Immature natural killer cell (primary cell): ENCODE measurements at regions not wholly inside any gene's neighbourhood (a gene's known extent, or its start where the extent isn't known, plus 50 kb on each side); places are given as distances from the start of the nearest gene placed in this dataset.

ENCODE experiments used
- DNase-seq, 3 donors: peaks; one replicate each; pipeline ENCODE4 v3.0.0; 2022; ENCODE audit warnings: mixed read lengths in 1 of 3
- H3K27ac Mint-ChIP-seq, 6 donors: one replicate each; pipeline ENCODE4 v1.8.0; 2020; ENCODE audit warnings: mixed read lengths in 6 of 6, mild to moderate bottlenecking in 5 of 6, inconsistent platforms in 4 of 6, moderate library complexity in 3 of 6
- H3K27me3 Mint-ChIP-seq, 3 donors: one replicate each; pipeline ENCODE4 v1.8.0; 2020 to 2021; ENCODE audit warnings: low read depth in 3 of 3, mild to moderate bottlenecking in 3 of 3, mixed read lengths in 3 of 3, moderate library complexity in 3 of 3, inconsistent platforms in 1 of 3
- H3K36me3 Mint-ChIP-seq, 3 donors: one replicate each; pipeline ENCODE4 v1.8.0; 2020; ENCODE audit warnings: mixed read lengths in 3 of 3, inconsistent platforms in 2 of 3, mild to moderate bottlenecking in 2 of 3
- H3K4me1 Mint-ChIP-seq, 2 donors: one replicate each; pipeline ENCODE4 v1.8.0; 2020; ENCODE audit warnings: inconsistent platforms in 2 of 2, mild to moderate bottlenecking in 2 of 2, mixed read lengths in 2 of 2, moderate library complexity in 1 of 2
- H3K4me3 Mint-ChIP-seq, 5 donors: one replicate each; pipeline ENCODE4 v1.8.0; 2020; ENCODE audit warnings: mild to moderate bottlenecking in 5 of 5, mixed read lengths in 5 of 5, inconsistent platforms in 3 of 5, moderate library complexity in 3 of 5
- H3K9me3 Mint-ChIP-seq, 6 donors: one replicate each; pipeline ENCODE4 v1.8.0; 2020; ENCODE audit warnings: mild to moderate bottlenecking in 6 of 6, mixed read lengths in 6 of 6, inconsistent platforms in 4 of 6, moderate library complexity in 3 of 6

DNA sequence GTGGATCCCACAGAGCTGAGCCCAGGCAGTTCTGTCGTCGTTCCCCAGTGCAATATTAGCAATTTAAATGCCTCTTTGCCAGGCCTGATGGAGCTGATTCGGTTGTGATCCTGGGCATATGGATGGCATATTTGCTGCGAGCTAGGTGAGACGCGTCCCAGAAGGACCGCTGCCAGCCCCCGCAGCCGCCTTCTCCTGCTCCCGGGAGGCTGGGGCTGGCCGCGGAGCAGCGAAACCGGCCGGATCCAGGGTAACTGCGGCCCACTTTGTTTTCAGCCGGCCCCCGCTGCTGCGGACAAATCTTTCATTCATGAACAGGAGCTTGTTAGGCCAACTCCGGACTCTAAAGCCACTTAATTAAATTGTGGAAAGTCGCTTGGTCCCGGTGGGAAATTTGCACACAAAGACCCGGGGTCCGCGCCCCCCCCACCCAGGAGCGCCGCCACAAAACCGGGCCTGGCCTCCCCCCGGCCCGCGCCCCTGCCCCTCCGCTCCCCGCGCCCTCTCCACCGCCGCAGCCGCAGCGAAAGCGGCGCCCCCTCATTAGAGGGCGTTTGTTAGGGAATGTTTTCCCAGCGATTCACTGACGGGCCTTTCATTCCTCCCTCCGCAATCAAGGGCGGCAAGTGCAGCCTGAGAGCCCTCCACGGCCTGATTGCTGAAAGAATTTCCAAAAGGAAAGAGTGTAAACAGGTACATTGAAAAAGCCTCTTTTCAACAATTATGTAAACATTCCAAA lies 383.3 kb downstream of the RRAGC start:
- Mint-ChIP-seq H3K27me3 (peaks cover 6 to 20% (median 8%) of the 10 kb centered on the region in 3 donors), H3K4me3 (no peak overlapping the region), H3K27ac (no peak overlapping the region), H3K36me3 (no peaks in the 10 kb centered on the region), H3K4me1 (no peaks in the 10 kb centered on the region), H3K9me3 (peaks cover 0 to 6% (median 0%) of the 10 kb centered on the region in 6 donors)
- no peak for DNase-seq

DNA sequence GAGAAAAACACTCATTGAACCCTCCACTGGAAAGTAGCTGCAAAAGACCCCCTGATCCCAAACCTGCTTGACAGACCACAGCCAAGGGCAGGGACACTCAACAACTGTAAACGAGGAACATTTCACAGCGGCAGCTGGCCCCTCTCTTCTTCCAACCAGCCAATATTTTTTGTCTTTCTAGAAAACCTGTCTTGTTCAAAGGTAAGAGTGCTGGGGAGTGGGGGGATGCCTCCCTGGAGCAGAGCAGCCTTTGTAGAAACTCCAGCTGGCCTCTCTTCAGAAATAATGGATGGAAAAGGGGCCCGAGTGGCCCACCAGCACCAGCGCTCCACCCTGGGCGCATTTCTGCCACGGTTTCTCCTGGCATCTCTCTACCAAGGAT lies 384.0 kb downstream of the RRAGC start:
- Mint-ChIP-seq H3K27ac (no peak overlapping the region), H3K4me1 (no peaks in the 10 kb centered on the region), H3K27me3 (peaks cover 6 to 22% (median 7%) of the 10 kb centered on the region in 3 donors), H3K36me3 (no peaks in the 10 kb centered on the region), H3K9me3 (peaks cover 0 to 6% (median 0%) of the 10 kb centered on the region in 6 donors), H3K4me3 (no peak overlapping the region)
- no peak for DNase-seq

DNA sequence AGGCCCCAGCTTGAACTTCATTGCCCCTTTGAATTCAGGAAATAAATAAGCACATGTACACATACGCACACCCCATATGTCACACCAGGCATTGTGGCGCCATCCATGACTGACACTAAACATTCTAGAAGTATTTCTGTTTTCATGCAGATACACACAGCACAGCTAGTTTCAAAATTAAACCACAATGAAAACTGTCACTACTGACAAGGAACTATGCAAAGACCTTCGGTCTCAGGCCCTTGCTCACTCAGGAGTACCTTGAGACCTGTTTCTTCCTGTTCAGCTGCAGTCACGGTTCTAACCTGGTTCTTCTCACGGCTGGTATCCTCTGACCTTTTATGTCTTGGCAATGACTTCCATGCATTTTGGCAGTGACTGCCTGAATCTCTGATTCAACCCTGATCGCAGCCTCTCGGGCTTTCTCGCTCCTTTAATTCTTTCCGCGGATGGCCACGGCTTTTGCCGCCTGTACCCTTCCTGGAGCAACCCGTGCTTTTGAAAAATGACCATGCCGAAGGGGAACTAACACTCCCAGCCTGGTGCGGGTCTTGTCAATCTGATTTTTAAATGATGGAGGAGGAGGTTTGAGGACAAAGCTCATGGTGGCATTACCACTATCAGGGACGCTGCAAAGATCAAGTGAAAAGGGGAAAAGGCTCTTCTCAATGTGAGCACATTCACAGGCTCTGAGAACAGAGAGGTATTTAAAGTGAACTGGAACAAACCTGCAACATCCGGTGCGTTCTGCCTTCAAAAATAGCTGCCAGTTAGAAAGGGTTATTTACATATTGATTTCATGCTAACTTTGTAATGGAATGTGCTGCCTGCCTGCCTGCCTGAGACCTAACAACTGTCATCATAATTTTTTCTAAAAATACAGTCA lies 384.6 kb downstream of the RRAGC start:
- Mint-ChIP-seq H3K4me1 (no peaks in the 10 kb centered on the region), H3K27ac (no peak overlapping the region), H3K4me3 (no peak overlapping the region), H3K9me3 (peaks cover 0 to 6% (median 0%) of the 10 kb centered on the region in 6 donors), H3K27me3 (peaks cover 6 to 22% (median 6%) of the 10 kb centered on the region in 3 donors), H3K36me3 (no peaks in the 10 kb centered on the region)
- no peak for DNase-seq

DNA sequence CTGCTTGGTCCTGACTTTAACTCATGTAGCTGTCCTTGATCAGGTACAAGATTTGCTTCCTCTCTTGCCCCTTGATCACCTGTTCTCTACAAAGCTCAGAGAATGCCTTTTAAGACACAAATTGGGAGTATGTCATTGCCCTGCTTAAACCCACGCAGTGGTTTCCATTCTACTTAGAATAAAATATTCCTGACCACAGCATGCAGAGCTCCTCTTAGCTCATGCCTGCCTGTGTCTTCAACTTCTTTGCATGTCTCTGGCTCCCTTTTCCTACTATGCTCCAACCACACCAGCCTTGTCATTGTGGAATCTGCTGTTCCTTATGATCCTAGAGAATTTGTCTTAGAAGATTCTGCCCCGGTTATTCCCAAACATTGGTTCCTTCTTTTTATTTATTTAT lies 393.1 kb downstream of the RRAGC start:
- H3K27ac Mint-ChIP-seq, result no peak overlapping the region
- H3K4me3 Mint-ChIP-seq, result no peak overlapping the region
- peaks cover 0 to 1% (median 0%) of the 10 kb centered on the region in 6 donors for H3K9me3 Mint-ChIP-seq
- DNase-seq, result no peak
- no peaks in the 10 kb centered on the region for H3K4me1 Mint-ChIP-seq
- H3K36me3 Mint-ChIP-seq, result no peaks in the 10 kb centered on the region
- peaks cover 4 to 11% (median 8%) of the 10 kb centered on the region in 3 donors for H3K27me3 Mint-ChIP-seq

DNA sequence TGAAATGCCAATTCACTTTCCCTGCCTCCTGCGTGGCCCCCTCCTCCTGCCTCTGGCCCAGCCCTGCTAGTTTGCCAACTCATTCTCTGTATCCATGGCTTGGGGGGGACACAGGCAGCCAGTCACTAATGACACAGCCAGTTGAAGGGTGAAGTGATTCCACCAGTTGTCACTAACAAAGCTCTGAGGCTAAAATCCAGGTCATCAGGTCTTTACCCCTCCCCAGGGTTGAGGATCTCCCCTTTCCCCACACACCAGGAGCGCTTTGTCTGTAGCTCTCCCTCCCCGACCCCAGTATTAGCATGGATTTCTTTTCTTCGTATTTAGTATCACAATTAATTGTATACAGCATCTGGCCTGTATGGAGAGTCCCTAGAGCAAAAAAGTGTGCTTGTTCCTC lies 394.1 kb downstream of the RRAGC start:
- no peak for DNase-seq
- H3K4me1 Mint-ChIP-seq, result no peaks in the 10 kb centered on the region
- H3K4me3 Mint-ChIP-seq, result no peak overlapping the region
- peaks cover 4 to 11% (median 5%) of the 10 kb centered on the region in 3 donors for H3K27me3 Mint-ChIP-seq
- no peaks in the 10 kb centered on the region for H3K9me3 Mint-ChIP-seq
- H3K27ac Mint-ChIP-seq, result no peak overlapping the region
- no peaks in the 10 kb centered on the region for H3K36me3 Mint-ChIP-seq

DNA sequence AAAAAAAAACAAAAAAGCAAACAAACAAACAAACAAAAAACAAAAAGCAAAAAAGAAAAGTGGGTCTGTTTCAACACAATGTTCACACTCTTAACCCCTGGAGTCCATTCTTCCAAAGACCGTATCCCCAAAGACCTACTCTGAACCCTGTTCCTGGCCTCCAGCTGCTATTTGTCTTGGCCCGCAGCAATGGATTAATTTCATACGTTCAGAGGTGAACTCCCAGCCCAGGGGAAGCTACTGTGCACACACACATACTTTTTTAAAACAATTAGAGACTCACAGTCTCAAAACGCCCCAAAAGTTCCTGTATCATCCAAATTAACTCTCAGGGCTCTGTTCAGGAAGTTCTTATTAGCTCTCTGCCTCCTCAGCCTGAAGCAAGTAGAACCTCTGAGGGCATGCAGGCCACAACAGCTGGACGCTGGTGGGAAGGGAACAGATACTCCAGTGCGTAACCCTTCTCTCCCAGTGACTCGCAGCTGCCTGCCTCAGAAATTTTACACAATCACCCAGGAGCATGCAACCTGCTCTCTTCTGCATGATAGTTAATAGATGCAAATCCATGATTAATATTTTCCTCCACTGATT lies 395.4 kb downstream of the RRAGC start:
- Mint-ChIP-seq H3K36me3 (no peaks in the 10 kb centered on the region), H3K27ac (no peak overlapping the region)
- no peak for DNase-seq

DNA sequence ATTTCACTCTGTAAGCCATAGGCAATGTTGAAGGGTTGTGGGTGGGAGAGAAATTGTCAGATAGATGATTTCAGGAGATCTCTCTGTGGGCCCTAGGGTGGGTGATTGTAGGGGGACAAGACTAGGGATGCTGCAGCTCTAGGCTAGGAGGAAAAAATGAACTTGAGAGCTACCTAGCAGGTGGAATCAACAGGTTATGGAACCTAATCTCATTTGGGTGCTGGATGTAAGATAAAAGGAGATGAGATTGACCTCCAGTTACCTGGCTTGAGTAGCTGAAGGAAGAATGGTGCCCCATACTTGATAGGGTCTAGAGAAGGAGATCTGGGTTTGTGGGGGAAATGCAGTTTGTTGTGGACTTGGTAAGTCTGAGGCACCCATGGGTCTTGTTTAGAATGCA lies 396.5 kb downstream of the RRAGC start:
- no peak for DNase-seq
- Mint-ChIP-seq H3K4me3 (no peak overlapping the region), H3K9me3 (no peaks in the 10 kb centered on the region), H3K27ac (no peak overlapping the region), H3K4me1 (no peaks in the 10 kb centered on the region), H3K27me3 (peaks cover 0 to 8% (median 4%) of the 10 kb centered on the region in 3 donors), H3K36me3 (no peaks in the 10 kb centered on the region)

More for the DNA sequence above, 395.4 kb downstream of the RRAGC start:
- Mint-ChIP-seq H3K4me1 (no peaks in the 10 kb centered on the region), H3K9me3 (no peaks in the 10 kb centered on the region), H3K4me3 (no peak overlapping the region), H3K27me3 (peaks cover 4 to 11% (median 5%) of the 10 kb centered on the region in 3 donors)

DNA sequence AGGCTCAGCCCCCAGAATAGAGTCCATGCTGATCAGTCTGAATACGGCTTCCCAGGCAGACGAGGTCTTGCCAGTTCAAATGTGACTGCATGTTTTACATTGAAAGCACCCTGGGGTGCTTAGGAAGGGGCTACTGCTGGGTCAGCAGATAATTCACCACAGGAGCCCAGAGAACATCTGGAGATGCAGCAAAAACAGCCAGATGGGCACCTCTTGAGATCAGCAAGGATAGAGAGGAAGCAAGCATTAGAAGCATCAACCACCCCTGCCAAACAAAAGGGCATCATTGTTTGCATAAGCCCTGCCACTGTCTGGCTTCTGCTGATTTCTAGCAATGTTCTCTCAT lies 403.1 kb downstream of the RRAGC start:
- H3K27me3 Mint-ChIP-seq, result peaks cover 5 to 9% (median 7%) of the 10 kb centered on the region in 3 donors
- DNase-seq, result no peak
- no peak overlapping the region for H3K27ac Mint-ChIP-seq
- no peaks in the 10 kb centered on the region for H3K36me3 Mint-ChIP-seq
- H3K4me3 Mint-ChIP-seq, result no peak overlapping the region
- no peaks in the 10 kb centered on the region for H3K4me1 Mint-ChIP-seq
- peaks cover 0 to 2% (median 0%) of the 10 kb centered on the region in 6 donors for H3K9me3 Mint-ChIP-seq

DNA sequence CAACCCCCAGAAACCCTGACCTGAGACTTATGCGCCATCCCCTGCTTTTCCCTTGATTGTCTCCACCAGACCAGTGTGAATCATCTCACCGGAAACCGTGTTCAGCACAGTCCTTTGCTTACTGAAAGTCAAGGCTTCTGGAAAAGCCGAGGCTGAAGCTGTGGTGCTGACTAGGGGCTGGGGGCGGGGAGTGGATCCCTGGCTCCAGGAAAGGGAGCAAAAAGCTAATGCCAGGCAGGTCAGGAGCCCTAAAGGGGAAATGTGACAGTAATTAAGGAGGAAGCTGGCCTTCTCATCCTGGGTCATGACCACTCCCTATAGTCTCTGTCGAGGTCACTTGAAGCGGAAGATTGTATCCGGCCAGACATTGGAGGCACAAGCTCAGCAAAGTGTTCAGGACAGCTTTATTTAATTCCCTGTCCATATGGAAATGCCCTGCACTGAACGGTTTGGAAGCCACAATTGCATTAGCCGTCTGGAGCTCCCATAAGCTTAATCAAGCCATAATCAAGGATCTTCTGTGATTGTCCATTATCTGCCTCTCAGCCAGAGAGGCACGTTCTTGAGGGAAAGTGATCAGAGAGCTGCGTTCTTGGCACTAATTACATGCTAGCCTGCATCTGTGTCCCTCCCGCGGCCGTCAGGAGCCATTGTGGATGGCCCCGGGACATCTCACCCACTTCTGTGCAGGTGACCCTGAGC lies 403.6 kb downstream of the RRAGC start:
- no peaks in the 10 kb centered on the region for H3K36me3 Mint-ChIP-seq
- no peak overlapping the region for H3K27ac Mint-ChIP-seq
- DNase-seq, result no peak
- peaks cover 0 to 2% (median 0%) of the 10 kb centered on the region in 6 donors for H3K9me3 Mint-ChIP-seq
- H3K4me3 Mint-ChIP-seq, result no peak overlapping the region
- peaks cover 5 to 11% (median 7%) of the 10 kb centered on the region in 3 donors for H3K27me3 Mint-ChIP-seq
- no peaks in the 10 kb centered on the region for H3K4me1 Mint-ChIP-seq

DNA sequence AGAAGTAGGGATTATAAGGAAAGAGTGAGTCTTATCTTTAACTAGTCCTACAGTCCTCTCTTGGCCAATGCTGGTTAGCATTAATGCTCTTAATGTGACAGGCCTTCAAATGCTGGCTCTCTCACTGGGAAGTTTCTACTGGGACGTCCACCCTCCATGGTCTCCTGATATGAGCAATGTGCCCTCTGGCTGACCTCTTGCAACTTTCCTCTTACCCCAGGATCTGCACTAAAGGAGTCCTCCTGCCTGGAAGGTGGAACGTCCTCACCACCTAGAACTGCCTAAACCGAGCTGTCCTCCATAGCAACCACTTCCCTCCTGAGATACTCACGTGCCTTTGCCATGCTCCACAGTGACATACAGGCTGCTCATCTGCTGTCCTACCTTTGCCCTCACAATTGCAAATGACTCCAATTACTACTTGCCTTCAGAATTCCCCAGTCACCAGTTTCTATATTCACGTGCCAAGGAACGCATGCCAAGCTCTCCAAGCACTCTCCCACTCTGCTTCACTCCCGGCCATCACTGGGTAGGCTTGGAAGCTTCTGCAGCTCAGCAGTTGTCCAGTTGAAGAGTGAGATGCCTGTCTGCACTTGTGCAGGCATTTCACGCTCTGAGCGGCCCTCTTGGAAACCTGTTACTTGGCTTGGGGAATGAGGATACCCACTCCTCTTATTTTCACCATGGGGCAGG lies 404.7 kb downstream of the RRAGC start:
- peaks cover 5 to 12% (median 7%) of the 10 kb centered on the region in 3 donors for H3K27me3 Mint-ChIP-seq
- no peak overlapping the region for H3K27ac Mint-ChIP-seq
- H3K4me3 Mint-ChIP-seq, result no peak overlapping the region
- H3K4me1 Mint-ChIP-seq, result no peaks in the 10 kb centered on the region
- no peaks in the 10 kb centered on the region for H3K36me3 Mint-ChIP-seq
- no peak for DNase-seq
- H3K9me3 Mint-ChIP-seq, result peaks cover 0 to 2% (median 0%) of the 10 kb centered on the region in 6 donors

DNA sequence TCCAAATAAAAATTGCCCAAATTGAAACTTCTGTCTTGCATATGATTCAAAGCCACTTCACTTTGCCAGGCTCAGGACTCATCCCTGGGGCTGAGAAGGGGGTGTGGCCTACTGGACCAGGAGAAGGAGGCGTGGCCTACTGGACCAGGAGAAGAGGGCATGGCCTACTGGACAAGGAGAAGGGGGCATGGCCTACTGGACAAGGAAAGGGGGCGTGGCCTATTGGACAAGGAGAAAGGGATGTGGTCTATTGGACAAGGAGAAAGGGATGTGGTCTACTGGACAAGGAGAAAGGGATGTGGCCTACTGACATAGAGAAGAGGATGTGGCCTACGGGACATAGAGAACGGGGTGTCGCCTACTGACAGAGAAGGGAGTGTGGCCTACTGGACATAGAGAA lies 405.3 kb downstream of the RRAGC start:
- no peaks in the 10 kb centered on the region for H3K4me1 Mint-ChIP-seq
- peaks cover 5 to 12% (median 7%) of the 10 kb centered on the region in 3 donors for H3K27me3 Mint-ChIP-seq
- no peaks in the 10 kb centered on the region for H3K36me3 Mint-ChIP-seq
- no peak for DNase-seq
- peaks cover 0 to 2% (median 0%) of the 10 kb centered on the region in 6 donors for H3K9me3 Mint-ChIP-seq
- H3K4me3 Mint-ChIP-seq, result no peak overlapping the region
- H3K27ac Mint-ChIP-seq, result no peak overlapping the region

DNA sequence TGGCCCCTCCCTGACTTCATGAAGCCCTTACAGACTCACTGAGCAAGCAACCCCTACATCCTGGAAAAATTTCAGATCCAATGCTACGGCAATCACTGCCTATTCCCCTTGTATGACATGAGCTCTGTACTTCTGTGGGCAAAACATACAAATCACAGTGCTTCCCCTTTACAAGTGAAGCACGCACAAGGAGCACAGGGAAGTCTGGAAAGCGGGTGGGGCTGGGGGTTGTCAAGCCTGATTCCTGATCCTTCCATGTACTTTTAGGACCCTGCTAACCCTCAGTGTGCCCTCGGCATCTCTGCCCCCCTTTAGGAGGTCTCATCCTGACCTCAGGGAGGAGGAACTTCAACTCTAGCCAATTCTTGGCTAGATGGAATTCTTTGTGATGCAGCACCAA lies 405.7 kb upstream of the POU3F1 start:
- H3K27me3 Mint-ChIP-seq, result peaks cover 5 to 15% (median 9%) of the 10 kb centered on the region in 3 donors
- no peak overlapping the region for H3K4me3 Mint-ChIP-seq

DNA sequence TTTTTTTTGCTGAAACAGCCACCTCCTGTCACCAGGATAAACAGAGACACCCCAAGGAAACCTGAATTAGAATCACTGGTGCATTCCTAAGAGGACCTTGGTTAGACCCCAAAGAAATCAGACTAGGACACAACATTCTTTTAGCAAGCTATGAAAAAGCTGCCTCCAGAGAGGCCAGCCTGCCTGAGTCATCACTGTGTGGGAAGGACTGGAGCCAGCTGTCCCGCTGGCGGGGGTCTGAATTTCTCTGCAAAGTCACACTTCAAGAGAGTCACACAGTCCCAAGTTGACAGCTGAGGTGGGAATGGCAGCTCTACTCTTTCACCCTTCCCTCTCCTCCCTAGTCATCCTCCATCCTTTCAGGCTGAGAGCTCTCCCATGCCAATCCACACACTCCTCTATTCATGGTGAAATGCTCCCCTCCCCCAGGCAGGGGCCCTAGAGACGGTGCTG lies 405.0 kb upstream of the POU3F1 start:
- no peaks in the 10 kb centered on the region for H3K36me3 Mint-ChIP-seq
- H3K4me3 Mint-ChIP-seq, result no peak overlapping the region
- H3K27me3 Mint-ChIP-seq, result peaks cover 5 to 19% (median 5%) of the 10 kb centered on the region in 3 donors
- no peak for DNase-seq
- no peak overlapping the region for H3K27ac Mint-ChIP-seq
- no peaks in the 10 kb centered on the region for H3K4me1 Mint-ChIP-seq
- H3K9me3 Mint-ChIP-seq, result peaks cover 0 to 2% (median 0%) of the 10 kb centered on the region in 6 donors

More for the DNA sequence above, 405.7 kb upstream of the POU3F1 start:
- no peak for DNase-seq
- Mint-ChIP-seq H3K4me1 (no peaks in the 10 kb centered on the region), H3K27ac (no peak overlapping the region), H3K36me3 (no peaks in the 10 kb centered on the region), H3K9me3 (peaks cover 0 to 2% (median 0%) of the 10 kb centered on the region in 6 donors)
